ENCODE measurements at regions not wholly inside any gene's neighbourhood (a gene's known extent, or its start where the extent isn't known, plus 50 kb on each side); places are given as distances from the start of the nearest gene placed in this dataset.

- TF ChIP-seq AR (CRISPR knock-in tag; IDR thresholded peaks at IDR 0.05) (no peak), TCF7 (CRISPR knock-in tag; IDR thresholded peaks at IDR 0.05; ENCODE audit: low read depth) (no peak)
Observed at GRCh38 chr7:142585425-142585824, 163.8 kb upstream of the PRSS1 start (continued).

GRCh38 chr7:142584765-142585164 lies 164.5 kb upstream of the PRSS1 start:
- TF ChIP-seq SMAD3 (CRISPR knock-in tag; IDR thresholded peaks at IDR 0.05; ENCODE audit: borderline replicate concordance) (no peak), ZSCAN18 (CRISPR knock-in tag; IDR thresholded peaks at IDR 0.05) (no peak), CDX4 (CRISPR knock-in tag; IDR thresholded peaks at IDR 0.05; ENCODE audit: borderline replicate concordance) (no peak), ERG (CRISPR knock-in tag; IDR thresholded peaks at IDR 0.05) (no peak), PRRX2 (CRISPR knock-in tag; IDR thresholded peaks at IDR 0.05) (no peak), ARID4B (CRISPR knock-in tag; IDR thresholded peaks at IDR 0.05; ENCODE audit: borderline replicate concordance) (no peak), SMAD4 (CRISPR knock-in tag; IDR thresholded peaks at IDR 0.05) (no peak), ZNF219 (CRISPR knock-in tag; IDR thresholded peaks at IDR 0.05; ENCODE audit: borderline replicate concordance) (no peak)
- Mint-ChIP-seq H3K27me3 (ENCODE audit: low read depth) (no peaks in the 10 kb centered on the region; the same call in 1 of the 2 replicates), H3K4me3 (no peak overlapping the region), H3K27ac (no peak overlapping the region), H3K4me1 (peaks cover 14% of the 10 kb centered on the region), H3K36me3 (no peaks in the 10 kb centered on the region), H3K9me3 (no peaks in the 10 kb centered on the region)
- ChIA-PET POLR2A (no interaction called here), CTCF (interaction anchor here (0.6 to 3.9 kb wide), 17 partner anchors 16 to 288 kb away, joined by 3 to 55 read pairs (median 4); no protein-coding TSS in a partner anchor)
- ATAC-seq (no peak), DNase-seq (ENCODE audit: low spot score) (no peak)

- Mint-ChIP-seq H3K4me3 (no peak overlapping the region), H3K27ac (no peak overlapping the region), H3K9me3 (no peaks in the 10 kb centered on the region), H3K36me3 (no peaks in the 10 kb centered on the region), H3K4me1 (peaks cover 14% of the 10 kb centered on the region), H3K27me3 (ENCODE audit: low read depth) (no peaks in the 10 kb centered on the region; the same call in 1 of the 2 replicates)
- TF ChIP-seq ZNF512 (CRISPR knock-in tag; IDR thresholded peaks at IDR 0.05; ENCODE audit: borderline replicate concordance), result no peak
- no peak for TF ChIP-seq JUN (CRISPR knock-in tag; IDR thresholded peaks at IDR 0.05)
- TF ChIP-seq ZNF263 (CRISPR knock-in tag; IDR thresholded peaks at IDR 0.05; ENCODE audit: low read depth), result no peak
- TF ChIP-seq ZNF425 (CRISPR knock-in tag; conservative IDR thresholded peaks at IDR 0.05), result no peak
- POLR2A ChIA-PET, result no interaction called here
- DNase-seq (ENCODE audit: low spot score) (no peak), ATAC-seq (no peak)
- CTCF ChIA-PET, result interaction anchor here (0.5 to 3.9 kb wide), 14 partner anchors 16 to 632 kb away, joined by 3 to 55 read pairs (median 4); no protein-coding TSS in a partner anchor
Observed at GRCh38 chr7:142583446-142583845, 165.8 kb upstream of the PRSS1 start.
